HAP-1 (cell line): ENCODE measurements at regions not wholly inside any gene's neighbourhood (a gene's known extent, or its start where the extent isn't known, plus 50 kb on each side); places are given as distances from the start of the nearest gene placed in this dataset.
"Not testable (repeated sequence)": the region's sequence is repeated elsewhere in the genome, so short reads cannot be mapped to it uniquely, and the experiment has no call there.

Source experiments
- DNase-seq, 2 experiments: peaks; one replicate each; pipeline ENCODE4 v3.0.0-alpha.2; 2016 to 2020; ENCODE audit warnings: low spot score in 2 of 2
- H3K27me3 ChIP-seq: fragments of 250-450 bp; sonication (Bioruptor Pico); 2 replicates; pipeline ENCODE4 v1.5.1; 2020; ENCODE audit warnings: low read depth, mild to moderate bottlenecking, moderate library complexity
- H3K36me3 ChIP-seq: fragments of 250-450 bp; sonication (Bioruptor Pico); replicated peaks from 2 replicates; pipeline ENCODE4 v1.5.1; 2020; ENCODE audit warnings: mild to moderate bottlenecking
- H3K4me1 ChIP-seq: fragments of 250-450 bp; sonication (Bioruptor Pico); 2 replicates; pipeline ENCODE4 v1.5.1; 2020; ENCODE audit warnings: mild to moderate bottlenecking
- H3K4me3 ChIP-seq: fragments of 250-450 bp; sonication (Bioruptor Pico); 2 replicates; pipeline ENCODE4 v1.5.1; 2020; ENCODE audit warnings: mild to moderate bottlenecking, moderate library complexity
- H3K9me3 ChIP-seq: fragments of 250-450 bp; sonication (Bioruptor Pico); 2 replicates; pipeline ENCODE4 v1.5.1; 2020; ENCODE audit warnings: mild to moderate bottlenecking, moderate library complexity
- in situ Hi-C: fragments of 300-500 bp; cut with MboI; formaldehyde crosslinking; loops from 3 replicates; pipeline ENCODE4 v1.14.3; 2020; ENCODE audit warnings: low sequenced_read_pairs, inconsistent platforms, mixed read lengths

DNA sequence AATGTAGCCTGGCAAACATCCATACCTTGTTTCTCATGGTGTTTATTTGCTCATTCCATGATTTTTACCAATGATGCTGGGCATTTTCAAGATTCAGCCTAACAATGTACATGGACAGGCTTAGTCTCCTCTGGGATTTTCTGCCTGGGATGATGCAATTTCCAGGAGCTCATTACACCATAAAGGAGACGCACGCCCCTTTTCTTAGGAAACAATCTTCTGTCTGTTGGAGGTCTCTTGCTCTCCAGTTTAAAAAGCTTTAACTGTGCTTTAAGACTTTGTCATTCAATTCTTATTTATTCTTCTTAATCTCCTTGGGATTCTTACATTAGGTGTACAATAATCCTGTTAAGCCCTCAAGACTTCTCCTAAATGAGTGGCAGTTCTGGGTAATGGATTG lies 150.3 kb upstream of the NRP1 start:
- Histone ChIP-seq H3K4me1 (peaks cover 31% of the 10 kb centered on the region), H3K27me3 (no peaks in the 10 kb centered on the region), H3K9me3 (no peaks in the 10 kb centered on the region), H3K4me3 (no peak overlapping the region), H3K36me3 (no peaks in the 10 kb centered on the region)
- in situ Hi-C loops = loop anchor here (10.0 kb wide), 1 partner anchor 150 kb away; the partner anchor contains the start of gene NRP1
- DNase-seq = peak; percentile 81 to 93

DNA sequence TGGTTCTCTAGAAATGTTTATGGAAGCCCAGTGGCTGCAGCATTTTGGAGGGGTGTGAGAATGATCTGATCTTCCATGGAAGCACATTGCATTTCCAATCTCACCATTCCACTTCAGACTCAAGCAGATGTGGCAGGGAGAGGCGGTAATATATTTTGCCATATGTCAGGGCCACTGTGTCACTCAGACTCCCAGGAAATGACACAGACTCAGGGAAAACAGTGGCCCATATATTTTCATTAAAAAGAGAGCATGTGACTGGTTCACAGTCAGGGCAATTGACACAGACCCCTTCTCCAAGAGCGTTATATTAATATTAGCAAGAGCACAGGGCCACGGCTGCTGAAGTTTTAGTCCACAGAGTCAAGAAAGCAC lies 149.3 kb upstream of the NRP1 start:
- H3K36me3 ChIP-seq = no peaks in the 10 kb centered on the region
- no peak overlapping the region for H3K4me3 ChIP-seq
- H3K4me1 ChIP-seq = peaks cover 31% of the 10 kb centered on the region
- no peak for DNase-seq
- no peaks in the 10 kb centered on the region for H3K9me3 ChIP-seq
- H3K27me3 ChIP-seq = no peaks in the 10 kb centered on the region
- in situ Hi-C loops = loop anchor here (10.0 kb wide), 1 partner anchor 149 kb away; the partner anchor contains the start of gene NRP1

DNA sequence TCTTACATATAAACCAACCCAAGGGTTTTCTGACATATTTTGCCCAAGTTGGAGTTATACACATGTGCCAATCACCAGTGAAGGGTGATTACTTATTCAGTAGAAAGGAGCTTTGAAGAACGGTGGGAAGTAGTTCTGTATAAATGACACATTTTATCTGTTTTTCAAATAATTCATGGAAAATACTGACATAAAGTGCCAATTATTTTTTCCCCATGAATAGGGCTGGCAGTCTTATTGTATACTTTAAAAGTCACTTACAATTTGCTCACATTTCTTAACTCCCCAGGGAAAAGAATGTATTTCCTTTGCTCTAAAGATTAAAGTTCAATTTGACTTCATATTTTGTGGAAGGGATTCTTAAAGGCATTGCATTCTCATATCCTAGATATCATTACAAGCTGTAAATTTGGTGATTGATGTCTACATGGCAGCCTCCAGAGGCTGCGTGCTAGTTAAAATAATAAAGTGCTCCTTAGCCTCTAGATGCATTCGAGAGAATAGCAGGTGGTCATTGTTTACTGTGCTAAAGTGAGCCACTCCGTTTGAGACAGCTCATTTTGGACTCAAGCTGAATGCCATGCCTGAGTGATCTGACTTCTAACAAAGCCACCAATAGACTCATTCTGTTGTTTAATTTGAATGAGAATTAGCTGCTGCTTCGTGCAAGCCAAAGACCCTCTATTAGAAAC lies 148.8 kb upstream of the NRP1 start:
- Histone ChIP-seq H3K36me3 (no peaks in the 10 kb centered on the region), H3K27me3 (no peaks in the 10 kb centered on the region), H3K9me3 (no peaks in the 10 kb centered on the region), H3K4me1 (peaks cover 31% of the 10 kb centered on the region), H3K4me3 (no peak overlapping the region)
- in situ Hi-C loops = loop anchor here (10.0 kb wide), 1 partner anchor 148 kb away; the partner anchor contains the start of gene NRP1
- peak; percentile 78 to 98 for DNase-seq

DNA sequence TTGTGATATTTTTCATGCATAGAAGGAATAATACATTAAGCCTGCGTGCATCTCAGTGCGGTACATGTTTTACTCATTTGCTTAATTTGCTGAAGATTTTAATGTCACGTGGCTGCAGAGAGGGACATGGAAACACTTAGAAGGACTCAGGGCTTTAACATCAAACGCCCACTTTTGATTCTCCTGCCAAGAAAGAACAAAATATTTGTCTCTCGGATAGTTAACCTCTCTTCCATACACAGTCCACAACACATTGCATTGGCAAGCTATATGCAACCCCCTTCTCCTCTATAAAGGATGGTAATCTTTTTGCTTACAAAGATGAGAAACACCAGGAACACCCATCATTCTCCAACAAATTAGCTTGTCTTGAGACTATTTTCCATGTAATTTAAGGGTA lies 148.0 kb upstream of the NRP1 start:
- DNase-seq = no peak
- in situ Hi-C loops = loop anchor here (10.0 kb wide), 1 partner anchor 148 kb away; the partner anchor contains the start of gene NRP1
- Histone ChIP-seq H3K4me3 (no peak overlapping the region), H3K9me3 (no peaks in the 10 kb centered on the region), H3K4me1 (peaks cover 31% of the 10 kb centered on the region), H3K36me3 (no peaks in the 10 kb centered on the region), H3K27me3 (no peaks in the 10 kb centered on the region)

DNA sequence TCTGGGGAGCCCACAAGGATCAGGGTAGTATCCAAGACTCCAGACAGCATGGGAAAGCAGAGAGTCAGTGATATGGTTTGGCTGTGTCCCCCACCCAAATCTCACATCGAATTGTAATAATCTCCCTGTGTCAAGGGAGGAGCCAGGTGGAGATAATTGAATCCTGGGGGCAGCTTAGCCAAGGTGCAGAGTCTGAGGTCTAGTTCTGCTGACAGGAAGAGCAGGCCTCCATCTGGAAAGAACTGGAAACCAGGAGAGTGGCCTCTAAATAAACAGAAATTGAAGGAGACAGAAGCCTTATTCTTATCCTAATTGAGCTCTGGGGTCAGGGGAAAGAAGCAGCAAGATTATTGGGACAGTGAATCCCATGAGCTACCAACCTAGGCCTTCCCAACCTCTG lies 146.7 kb upstream of the NRP1 start:
- H3K27me3 ChIP-seq = no peaks in the 10 kb centered on the region
- H3K4me3 ChIP-seq = no peak overlapping the region
- H3K36me3 ChIP-seq = no peaks in the 10 kb centered on the region
- no peaks in the 10 kb centered on the region for H3K9me3 ChIP-seq
- peaks cover 31% of the 10 kb centered on the region for H3K4me1 ChIP-seq
- in situ Hi-C loops = loop anchor here (10.0 kb wide), 1 partner anchor 146 kb away; the partner anchor contains the start of gene NRP1
- no peak for DNase-seq

DNA sequence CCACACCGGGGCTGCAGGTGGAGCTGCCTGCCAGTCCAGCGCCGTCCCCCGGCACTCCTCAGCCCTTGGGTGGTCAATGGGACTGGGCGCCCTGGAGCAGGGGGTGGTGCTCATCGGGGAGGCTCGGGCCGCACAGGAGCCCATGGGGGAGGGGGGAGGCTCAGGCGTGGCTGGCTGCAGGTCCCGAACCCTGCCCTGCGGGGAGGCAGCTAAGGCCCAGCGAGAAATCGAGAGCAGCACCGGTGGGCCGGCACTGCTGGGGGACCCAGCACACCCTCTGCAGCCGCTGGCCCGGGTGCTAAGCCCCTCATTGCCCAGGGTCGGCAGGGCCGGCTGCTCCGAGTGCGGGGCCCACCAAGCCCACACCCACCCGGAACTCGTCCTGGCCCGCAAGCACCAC lies 145.9 kb upstream of the NRP1 start:
- not testable (repeated sequence) for H3K9me3 ChIP-seq, H3K27me3 ChIP-seq, H3K36me3 ChIP-seq, H3K4me3 ChIP-seq, DNase-seq
- in situ Hi-C loops = loop anchor here (10.0 kb wide), 1 partner anchor 146 kb away; the partner anchor contains the start of gene NRP1
- H3K4me1 ChIP-seq = peaks cover 27% of the 10 kb centered on the region

DNA sequence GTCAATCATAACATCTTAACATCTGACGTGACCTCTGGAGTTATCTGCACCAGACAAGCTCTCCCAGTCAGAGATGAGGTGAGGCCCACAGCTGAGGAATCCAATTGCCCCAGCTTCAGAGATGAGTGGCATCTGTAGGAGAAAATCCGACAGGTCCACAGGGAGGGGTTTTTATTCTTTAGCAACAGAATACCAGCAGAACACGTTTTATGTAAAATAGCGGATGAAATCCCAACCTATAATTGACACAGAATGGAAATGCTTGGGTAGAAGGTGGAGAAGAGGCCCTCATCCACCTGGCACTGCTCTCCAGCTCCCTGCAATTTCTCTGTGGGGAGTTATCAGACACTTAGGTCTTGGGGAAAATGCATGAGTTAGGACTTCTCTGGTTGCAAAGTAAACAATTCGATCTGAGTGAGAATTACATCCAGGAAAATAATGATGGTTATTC lies 144.2 kb upstream of the NRP1 start:
- in situ Hi-C loops = no loop called here
- Histone ChIP-seq H3K27me3 (no peaks in the 10 kb centered on the region), H3K4me1 (peaks cover 12% of the 10 kb centered on the region), H3K36me3 (no peaks in the 10 kb centered on the region), H3K4me3 (no peak overlapping the region), H3K9me3 (no peaks in the 10 kb centered on the region)
- DNase-seq = no peak

DNA sequence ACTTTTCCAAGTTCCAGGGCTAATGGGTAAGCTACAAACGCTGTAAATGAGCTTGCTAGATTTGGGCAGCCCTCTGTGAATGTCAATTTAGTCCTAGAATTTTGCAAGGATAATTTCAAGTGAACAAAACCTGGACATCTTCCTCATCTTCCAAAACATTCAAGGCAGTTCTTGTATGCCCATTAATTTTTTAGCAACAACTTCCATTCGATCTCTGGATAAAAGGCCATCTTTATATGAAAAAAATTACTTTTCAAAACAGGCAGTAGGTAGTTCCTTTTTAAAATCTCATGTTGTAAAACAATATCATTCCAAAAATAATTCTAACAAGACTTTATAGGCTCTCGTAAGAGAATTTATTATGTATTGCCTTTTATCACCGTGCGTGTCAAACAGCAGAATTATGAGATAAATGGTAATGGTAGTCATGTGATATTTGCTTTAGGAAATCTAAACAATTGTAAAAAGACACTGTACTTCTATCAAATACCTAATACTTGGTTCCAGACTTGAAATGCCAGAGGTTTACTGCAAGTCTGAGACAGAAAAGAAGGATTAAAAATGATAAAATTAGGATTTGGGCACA lies 143.7 kb upstream of the NRP1 start:
- no peak overlapping the region for H3K4me3 ChIP-seq
- H3K9me3 ChIP-seq = no peaks in the 10 kb centered on the region
- H3K27me3 ChIP-seq = no peaks in the 10 kb centered on the region
- in situ Hi-C loops = no loop called here
- peaks cover 9% of the 10 kb centered on the region for H3K4me1 ChIP-seq
- no peak for DNase-seq
- H3K36me3 ChIP-seq = no peaks in the 10 kb centered on the region

DNA sequence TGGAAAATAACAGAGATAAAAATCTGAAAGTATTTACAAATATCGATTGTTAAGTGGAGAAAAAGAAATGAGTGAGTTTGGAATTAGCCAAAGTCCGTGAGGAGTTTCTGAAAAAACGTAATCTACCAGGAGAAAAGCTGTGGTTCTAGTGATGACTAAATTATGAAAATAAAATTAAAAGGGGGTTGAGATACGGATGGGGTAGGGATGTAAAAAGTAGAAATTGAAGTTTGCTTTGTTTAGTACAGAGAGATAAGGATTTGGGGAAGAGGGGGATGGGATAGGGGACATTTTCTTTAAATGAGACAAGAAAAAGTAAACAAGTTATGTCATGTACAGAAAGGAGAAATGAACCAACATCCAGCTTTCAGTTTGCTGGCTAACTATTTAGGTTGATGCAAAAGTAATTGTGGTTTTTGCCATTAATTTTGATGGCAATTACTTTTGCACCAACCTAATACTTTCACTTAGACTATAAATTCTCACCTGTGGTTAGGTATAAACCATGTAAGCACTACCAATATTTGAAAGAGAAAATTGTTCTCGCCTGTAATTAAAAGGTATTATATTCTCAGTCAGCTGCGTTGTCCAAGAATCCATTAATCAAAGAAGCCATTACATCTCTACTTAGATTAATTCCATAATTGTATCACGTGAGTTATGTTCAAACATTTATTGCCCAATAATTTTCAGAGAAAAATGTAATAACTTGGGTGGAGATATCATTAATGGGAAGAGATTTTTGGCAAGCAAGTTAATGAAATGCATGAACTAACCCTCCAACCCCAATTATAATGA lies 143.0 kb upstream of the NRP1 start:
- H3K4me3 ChIP-seq = no peak overlapping the region
- no peak for DNase-seq
- in situ Hi-C loops = no loop called here
- H3K27me3 ChIP-seq = no peaks in the 10 kb centered on the region
- no peaks in the 10 kb centered on the region for H3K9me3 ChIP-seq
- H3K36me3 ChIP-seq = no peaks in the 10 kb centered on the region
- peaks cover 2% of the 10 kb centered on the region for H3K4me1 ChIP-seq

DNA sequence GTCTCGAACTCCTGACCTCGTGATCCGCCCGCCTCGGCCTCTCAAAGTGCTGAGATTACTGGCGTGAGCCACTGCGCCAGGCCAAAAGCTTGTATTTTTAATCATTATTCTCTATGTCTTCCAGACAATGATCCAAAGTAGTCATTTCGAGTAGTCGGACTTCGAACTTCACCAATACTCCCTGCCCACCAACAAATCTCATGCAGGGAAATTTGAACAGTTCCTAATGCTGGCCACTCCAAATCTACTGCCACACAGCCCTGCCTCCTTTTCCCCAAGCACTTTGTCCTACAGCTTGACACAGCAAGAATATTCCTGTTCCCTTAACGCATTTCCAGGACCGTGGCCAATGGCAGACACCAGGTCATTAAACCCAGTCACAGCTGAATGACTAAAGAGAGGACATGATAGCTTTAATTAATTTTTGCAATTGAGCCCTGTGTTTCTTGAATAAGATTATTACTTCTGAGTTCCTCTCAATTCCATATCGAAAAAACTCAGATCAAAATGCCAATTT lies 142.3 kb upstream of the NRP1 start:
- Histone ChIP-seq H3K27me3 (no peaks in the 10 kb centered on the region), H3K4me1 (no peaks in the 10 kb centered on the region), H3K36me3 (no peaks in the 10 kb centered on the region), H3K9me3 (no peaks in the 10 kb centered on the region), H3K4me3 (no peak overlapping the region)
- in situ Hi-C loops = no loop called here
- no peak for DNase-seq

DNA sequence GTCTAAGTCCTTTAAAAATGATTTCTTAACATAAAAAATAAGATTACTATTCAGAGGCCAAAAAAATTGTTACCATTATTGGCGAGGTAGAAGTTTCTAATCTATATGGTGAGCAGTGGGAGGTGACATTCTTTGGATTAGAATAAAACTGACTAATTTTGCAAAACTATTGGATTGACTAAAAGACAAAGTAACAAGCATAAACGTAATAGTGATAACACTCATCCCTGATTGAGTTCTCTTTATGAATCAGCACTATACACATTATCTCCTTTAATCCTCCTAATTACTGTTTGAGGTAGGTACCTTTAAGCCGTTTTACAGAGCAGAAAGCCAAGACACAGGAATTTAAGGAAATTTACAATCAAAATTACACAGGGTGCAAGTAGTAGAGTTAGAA lies 139.2 kb upstream of the NRP1 start:
- Histone ChIP-seq H3K4me3 (no peak overlapping the region), H3K9me3 (no peaks in the 10 kb centered on the region), H3K36me3 (no peaks in the 10 kb centered on the region), H3K4me1 (no peaks in the 10 kb centered on the region), H3K27me3 (no peaks in the 10 kb centered on the region)
- in situ Hi-C loops = no loop called here
- DNase-seq = no peak

DNA sequence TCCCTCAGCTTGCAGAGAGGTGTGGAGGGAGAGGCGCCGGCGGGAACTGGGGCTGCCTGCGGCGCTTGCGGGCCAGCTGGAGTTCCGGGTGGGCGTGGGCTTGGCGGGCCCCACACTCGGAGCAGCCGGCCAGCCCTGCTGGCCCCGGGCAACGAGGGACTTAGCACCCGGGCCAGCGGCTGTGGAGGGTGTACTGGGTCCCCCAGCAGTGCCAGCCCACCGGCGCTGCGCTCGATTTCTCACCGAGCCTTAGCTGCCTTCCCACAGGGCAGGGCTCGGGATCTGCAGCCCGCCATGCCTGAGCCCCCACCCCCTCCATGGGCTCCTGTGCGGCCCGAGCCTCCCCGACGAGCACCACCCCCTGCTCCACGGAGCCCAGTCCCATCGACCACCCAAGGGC lies 133.5 kb upstream of the NRP1 start:
- H3K4me1 ChIP-seq, H3K4me3 ChIP-seq, in situ Hi-C loops, DNase-seq, H3K9me3 ChIP-seq, H3K36me3 ChIP-seq, H3K27me3 ChIP-seq: not testable (repeated sequence)

DNA sequence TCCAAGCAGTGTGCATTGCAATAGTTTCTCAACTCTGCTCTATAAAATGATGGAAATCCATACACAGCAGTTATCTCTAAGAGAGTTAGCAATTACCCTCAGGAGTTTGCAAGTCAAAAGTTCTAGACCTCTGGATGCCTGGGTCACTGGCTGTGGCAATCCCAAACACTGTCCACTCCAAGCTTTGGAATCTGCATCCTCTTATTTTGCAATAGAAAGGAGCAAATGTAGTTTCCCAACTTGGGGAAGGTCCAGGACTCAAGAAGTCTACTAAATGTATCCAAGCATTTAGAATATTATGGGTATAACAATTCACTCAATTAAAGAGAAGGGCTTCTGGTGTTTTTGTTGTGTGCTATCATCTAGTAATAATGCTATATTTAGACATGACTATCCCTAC lies 131.3 kb upstream of the NRP1 start:
- Histone ChIP-seq H3K4me3 (no peak overlapping the region), H3K27me3 (no peaks in the 10 kb centered on the region), H3K4me1 (no peaks in the 10 kb centered on the region), H3K9me3 (no peaks in the 10 kb centered on the region), H3K36me3 (no peaks in the 10 kb centered on the region)
- in situ Hi-C loops = no loop called here
- DNase-seq = no peak

DNA sequence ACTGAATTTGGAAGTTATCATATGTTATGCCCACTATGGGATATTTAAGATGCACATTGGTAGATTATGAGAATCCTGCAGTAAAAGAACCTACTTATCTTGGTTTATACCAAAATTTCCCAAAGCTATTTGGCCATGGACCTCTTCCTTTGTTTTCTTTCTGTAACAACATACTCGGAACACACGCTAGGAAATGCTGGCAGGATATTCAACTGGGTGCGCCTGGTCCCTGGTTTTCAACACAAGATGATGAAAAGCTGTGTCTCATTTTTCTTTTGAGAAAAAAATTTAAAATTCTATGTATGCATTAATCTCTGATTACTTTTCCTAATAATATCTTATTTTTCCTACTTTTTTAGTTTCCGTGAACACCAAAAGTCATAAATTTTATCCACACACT lies 128.5 kb upstream of the NRP1 start:
- Histone ChIP-seq H3K36me3 (no peaks in the 10 kb centered on the region), H3K4me1 (no peaks in the 10 kb centered on the region), H3K4me3 (no peak overlapping the region), H3K9me3 (no peaks in the 10 kb centered on the region), H3K27me3 (no peaks in the 10 kb centered on the region)
- DNase-seq = no peak
- in situ Hi-C loops = no loop called here
